HG03442 (cell line): ENCODE measurements at regions not wholly inside any gene's neighbourhood (a gene's known extent, or its start where the extent isn't known, plus 50 kb on each side); places are given as distances from the start of the nearest gene placed in this dataset.

Experiments used
- ATAC-seq: cut with Tn5 transposase; IDR thresholded peaks from one replicate; pipeline ENCODE4 v1.9.1; 2021; ENCODE audit warnings: mild to moderate bottlenecking, moderate library complexity; ENCODE audit not compliant: unreplicated experiment

GRCh38 chr6:164926686-164927085, 382.7 kb downstream of the C6orf118 start:
- ATAC-seq, result no peak

- ATAC-seq, result no peak
Observed at GRCh38 chr6:164925681-164926530, 383.5 kb downstream of the C6orf118 start.

GRCh38 chr6:164924674-164925073, 384.7 kb downstream of the C6orf118 start:
- no peak for ATAC-seq

- ATAC-seq, result no peak
Observed at GRCh38 chr6:164917211-164917610, 392.2 kb downstream of the C6orf118 start.

DNA sequence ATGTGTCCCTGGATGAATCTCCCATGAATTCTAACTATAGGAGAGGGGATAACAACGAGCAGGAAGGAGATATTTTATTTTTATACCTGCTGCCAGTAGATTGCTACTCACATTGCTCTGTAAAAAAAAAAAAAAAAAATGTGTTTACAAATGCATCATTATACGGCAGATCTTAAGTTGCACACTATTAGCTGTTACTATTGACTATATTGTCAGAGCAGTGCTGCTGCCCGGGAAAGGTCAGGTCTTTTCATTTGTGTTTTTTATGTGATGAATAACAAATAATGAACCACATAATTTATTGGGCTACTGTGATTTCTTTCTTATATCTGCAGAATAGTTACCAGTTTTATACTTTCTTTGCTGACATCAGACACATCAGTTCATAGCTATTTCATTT, 393.3 kb downstream of the C6orf118 start:
- no peak for ATAC-seq

DNA sequence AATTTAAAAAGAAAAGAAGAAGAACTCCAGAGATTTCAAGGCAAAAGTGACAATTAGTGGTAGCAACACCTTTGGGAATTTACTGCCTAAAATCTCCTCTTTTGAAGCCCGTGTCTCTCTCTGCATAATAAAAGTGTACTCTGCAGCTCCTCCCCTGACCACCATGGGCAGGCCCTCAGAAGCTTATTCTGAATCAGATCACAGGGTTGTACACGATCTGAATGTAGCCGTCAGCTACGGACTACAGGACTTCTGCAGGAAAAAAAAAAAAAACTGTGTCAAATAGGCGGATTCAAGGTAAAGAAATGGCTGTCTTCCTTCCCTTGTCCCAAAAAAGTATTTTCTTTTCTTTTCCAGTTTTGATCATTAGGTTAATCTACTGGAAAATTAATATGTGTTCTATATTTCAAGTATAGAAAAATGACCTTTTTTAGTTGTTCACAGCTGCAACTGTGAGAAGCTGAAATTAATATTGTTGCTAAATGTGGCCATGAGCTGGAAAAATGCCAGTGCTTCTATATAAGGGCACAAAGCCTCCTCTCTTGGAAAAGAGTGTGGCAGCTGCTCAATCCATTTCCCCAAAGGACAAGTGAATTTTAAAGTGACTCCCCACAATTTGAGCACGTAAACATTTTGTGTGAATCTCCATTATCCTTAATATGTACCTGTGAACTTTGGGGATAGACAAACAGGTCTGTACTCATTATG, 397.4 kb downstream of the C6orf118 start:
- no peak for ATAC-seq

DNA sequence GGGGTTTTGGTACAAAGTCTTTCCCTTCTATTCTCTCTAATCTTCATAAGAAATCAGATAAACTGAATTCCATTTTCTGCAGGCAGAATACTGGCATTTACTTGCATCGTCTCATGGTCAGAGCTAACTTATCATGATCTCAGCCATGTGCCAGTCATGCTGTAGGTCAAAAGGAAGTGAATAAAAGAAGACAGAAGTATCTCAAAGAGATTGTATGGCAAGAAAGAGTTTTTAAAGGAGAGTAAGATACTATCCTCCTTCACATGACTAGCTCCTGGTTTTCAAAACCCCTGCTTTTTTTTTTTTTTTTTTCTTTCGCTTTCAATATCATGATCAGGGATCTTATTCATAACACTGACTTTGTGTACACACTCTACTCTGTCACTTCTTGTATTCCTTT, 398.3 kb downstream of the C6orf118 start:
- no peak for ATAC-seq

DNA sequence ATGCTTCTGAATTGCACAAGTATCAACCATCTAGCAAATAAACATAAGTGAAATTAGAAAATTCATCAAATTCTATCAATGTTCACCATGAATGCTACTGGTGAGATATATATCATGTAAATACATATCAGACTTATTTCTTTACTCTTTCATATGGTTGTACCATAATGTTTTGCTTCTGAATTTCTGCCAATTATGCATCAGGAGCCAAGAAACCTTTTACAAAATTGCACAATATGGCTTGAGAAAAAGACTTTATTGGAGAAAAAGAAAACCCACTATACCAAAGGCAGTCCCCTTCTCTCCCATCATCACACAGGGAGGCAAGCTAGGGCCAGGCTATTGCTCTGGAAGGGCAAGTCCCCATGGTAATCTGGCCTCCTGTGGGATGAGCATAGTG, 402.6 kb downstream of the C6orf118 start:
- ATAC-seq, result no peak

GRCh38 chr6:164905311-164905710, 404.1 kb downstream of the C6orf118 start:
- no peak for ATAC-seq

DNA sequence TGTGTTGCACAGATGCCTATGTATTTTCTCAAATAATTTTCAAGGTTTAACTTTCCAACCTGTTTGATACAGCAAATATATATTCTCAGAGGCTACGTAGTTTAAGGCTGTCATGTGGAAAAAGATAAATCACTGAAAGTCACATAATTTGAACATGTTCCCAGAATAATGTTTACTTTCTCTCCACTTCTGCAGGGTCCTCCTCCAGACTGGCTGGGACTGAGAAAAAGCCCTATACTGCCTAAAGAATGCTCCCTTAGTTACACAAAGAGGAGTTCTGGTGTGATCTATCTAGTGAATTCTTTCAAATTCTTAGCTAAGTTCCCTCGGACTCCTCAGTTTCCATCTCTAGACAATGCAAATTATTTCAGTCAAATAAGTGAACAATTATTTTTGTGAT, 411.0 kb downstream of the C6orf118 start:
- ATAC-seq, result no peak

DNA sequence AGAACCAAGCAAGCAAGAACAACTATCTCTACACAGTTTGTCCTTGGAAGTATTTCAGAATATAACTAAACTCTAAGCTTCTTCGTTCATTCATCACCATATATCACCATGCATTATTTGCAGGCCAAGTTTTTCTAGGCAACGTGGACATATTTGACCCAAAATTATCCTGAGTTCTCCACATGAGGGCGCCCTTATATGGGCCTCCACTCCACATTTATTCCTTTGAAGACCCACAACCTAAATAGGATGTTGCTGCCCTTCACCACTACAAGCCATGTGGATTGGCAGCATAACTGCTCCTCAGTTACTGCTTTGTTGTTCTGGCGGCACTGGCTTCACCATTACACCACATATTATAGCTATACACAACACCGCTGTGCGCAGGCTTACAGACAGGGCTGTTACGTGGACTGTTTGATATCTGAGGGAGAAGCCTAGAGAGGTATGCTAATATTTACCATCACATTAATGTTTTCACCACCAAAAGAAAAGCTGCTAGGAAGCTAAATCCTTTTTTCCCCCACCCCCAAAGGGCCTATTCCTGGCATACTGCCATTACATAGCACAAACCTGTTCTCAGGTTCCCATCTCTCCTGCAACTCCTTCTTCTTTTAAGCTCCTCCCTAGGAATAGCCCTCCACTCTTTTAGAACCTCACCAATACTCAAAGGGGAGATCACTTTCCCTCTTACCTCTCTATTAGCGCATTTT, 411.7 kb downstream of the C6orf118 start:
- ATAC-seq, result no peak

- ATAC-seq, result no peak
Observed at GRCh38 chr6:164889980-164890379, 419.4 kb downstream of the C6orf118 start.

DNA sequence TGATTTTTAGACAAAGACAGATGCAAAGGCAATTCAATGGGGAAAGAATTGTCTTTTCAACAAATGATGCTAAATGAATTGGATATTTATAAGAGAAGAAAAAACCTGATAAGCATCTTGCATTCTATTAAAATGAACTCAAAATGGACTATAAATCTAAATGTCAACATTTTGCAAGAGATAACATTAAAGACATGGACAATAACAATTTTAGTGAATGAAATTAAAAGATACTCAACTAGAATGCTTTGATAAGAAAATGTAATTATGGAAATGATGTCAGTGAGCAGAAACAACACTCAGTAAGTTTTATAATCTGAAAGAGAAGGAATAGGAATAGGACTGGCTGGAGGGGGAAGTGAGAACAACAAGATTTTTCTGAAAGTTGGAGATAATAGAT, 421.7 kb downstream of the C6orf118 start:
- no peak for ATAC-seq

GRCh38 chr6:164882236-164882635, 427.2 kb downstream of the C6orf118 start:
- no peak for ATAC-seq

DNA sequence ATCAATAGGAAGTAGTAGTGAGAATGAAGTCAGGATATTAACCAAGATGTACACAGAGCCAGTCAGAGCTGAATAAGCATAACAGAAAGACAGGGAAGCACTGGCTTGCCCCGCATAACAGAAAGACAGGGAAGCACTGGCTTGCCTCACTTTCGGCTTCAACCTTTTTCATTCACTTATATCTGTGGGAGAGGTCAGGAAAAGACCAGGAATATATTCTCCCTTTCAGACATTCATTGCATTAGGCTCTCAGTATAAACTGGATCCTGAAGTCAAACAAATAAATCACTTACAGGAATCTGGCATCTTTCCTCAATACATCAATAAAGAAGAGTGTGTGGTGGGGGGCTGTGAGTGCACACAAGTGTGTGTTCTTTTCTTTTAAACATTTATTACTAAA, 437.6 kb downstream of the C6orf118 start:
- no peak for ATAC-seq

DNA sequence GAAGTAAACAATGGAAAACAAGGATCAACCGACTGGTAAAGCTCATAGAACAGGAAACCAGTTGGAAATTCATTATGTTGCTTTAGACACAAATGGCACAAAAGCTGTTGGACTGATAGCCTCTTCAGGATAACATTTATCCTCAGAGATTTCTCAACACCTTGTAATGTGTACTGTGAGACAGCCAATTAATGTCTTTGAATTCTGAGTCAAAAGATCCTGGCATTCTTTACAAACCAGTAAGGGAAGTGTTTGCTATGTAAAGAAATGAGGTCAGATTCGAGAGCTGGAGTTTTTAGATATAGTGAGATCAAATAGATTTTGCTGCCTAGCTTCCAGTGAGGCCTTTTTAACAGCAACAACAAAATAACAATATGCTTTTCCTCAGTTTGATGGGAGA, 439.2 kb downstream of the C6orf118 start:
- ATAC-seq, result no peak

GRCh38 chr6:164861967-164862366, 447.4 kb downstream of the C6orf118 start:
- no peak for ATAC-seq

DNA sequence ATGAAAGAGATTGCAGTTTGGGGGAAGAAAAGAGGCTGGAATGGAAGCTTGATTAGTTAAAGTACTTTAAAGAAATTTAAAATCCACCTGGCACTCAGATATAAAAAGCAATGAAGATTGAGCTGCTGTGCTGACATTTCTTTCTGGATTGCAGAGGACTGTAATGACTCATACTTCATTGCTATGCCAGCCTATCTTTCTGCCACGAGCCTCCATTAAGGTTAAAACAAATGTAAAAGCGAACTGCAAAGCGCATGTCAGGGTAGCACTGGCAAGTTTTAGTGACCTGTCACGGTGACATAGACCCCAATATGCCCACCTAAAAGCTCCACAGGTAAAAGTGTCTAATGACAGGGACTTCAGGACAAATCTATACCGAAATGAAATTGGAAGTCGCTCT, 449.6 kb downstream of the C6orf118 start:
- ATAC-seq, result no peak

- no peak for ATAC-seq
Observed at GRCh38 chr6:164856138-164856537, 453.3 kb downstream of the C6orf118 start.

DNA sequence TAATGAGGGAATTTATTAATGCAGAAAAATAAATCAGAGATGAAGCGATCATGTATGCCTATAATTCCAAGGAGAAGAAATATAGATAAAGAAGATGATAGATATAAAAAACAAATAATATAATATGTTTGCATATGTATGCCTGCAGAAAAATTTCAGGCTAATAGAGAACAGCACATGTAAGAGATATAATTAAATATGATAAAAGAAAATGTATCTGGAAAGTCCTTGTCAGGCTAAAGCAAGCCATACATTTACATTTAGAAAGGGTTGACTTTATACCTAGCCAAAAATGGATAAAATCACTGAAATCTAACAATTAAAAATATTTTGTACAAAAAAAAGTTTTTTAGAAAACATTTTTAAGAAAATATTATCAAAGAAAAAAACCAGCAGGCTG, 454.1 kb downstream of the C6orf118 start:
- ATAC-seq, result no peak

GRCh38 chr6:164854526-164854925, 454.9 kb downstream of the C6orf118 start:
- ATAC-seq, result no peak

GRCh38 chr6:164845773-164846172, 463.6 kb downstream of the C6orf118 start:
- no peak for ATAC-seq
